GM12878 (cell line): ENCODE measurements at regions not wholly inside any gene's neighbourhood (a gene's known extent, or its start where the extent isn't known, plus 50 kb on each side); places are given as distances from the start of the nearest gene placed in this dataset.

Experiments
- ATAC-seq: fragments of 200-7000 bp; cut with Tn5 transposase; 3 replicates; pipeline ENCODE4 v1.9.1; 2020; ENCODE audit warnings: mild to moderate bottlenecking, moderate library complexity
- BruUV-seq: library from RNA; stranded (reverse); fragments of 400-500 nt; replicated peaks from 2 replicates; lab custom pipeline; 2021; lab: Mats Ljungman, UMichigan
- CTCF ChIA-PET: fragments of 300-600 bp; sonication (Branson Sonifier 250); formaldehyde crosslinking; extraction: SDS; loops from one replicate; lab custom pipeline; 2021; ENCODE audit warnings: inconsistent platforms; lab: Yijun Ruan, JAX
- POLR2A ChIA-PET: fragments of 350-600 bp; formaldehyde crosslinking; extraction: SDS; loops from one replicate; lab custom pipeline; 2021; ENCODE audit warnings: inconsistent platforms; lab: Charles Lee
- RAD21 ChIA-PET: fragments of 300-600 bp; sonication (Branson Sonifier 250); formaldehyde crosslinking; loops from one replicate; lab custom pipeline; 2023; ENCODE audit warnings: antibody characterized with exemption; ENCODE audit not compliant: unreplicated experiment; lab: Charles Lee
- SMC1A ChIA-PET: fragments of 300-600 bp; sonication (Branson Sonifier 250); formaldehyde crosslinking; loops from one replicate; lab custom pipeline; 2023; ENCODE audit not compliant: unreplicated experiment, uncharacterized antibody; lab: Charles Lee
- DNase-seq: peaks from one replicate; pipeline ENCODE4 v3.0.0-alpha.2; 2011; ENCODE audit warnings: low read depth, low spot score
- FAIRE-seq: peaks from 3 replicates; lab custom pipeline; 2011; peaks lifted over from hg19 to GRCh38; lab: Jason Lieb, UNC
- H2AFZ ChIP-seq: 2 replicates; pipeline ENCODE4 v1.6.0; 2011; ENCODE audit warnings: low read depth, low read length, control low read depth; ENCODE audit not compliant: control insufficient read depth
- H3K27ac ChIP-seq: 2 replicates; pipeline ENCODE4 v1.5.1; 2011; ENCODE audit warnings: control low read depth; ENCODE audit not compliant: control insufficient read depth, insufficient read depth
- H3K27me3 ChIP-seq, 2 experiments: replicated peaks in 1 of 2; 2 replicates each; pipeline versions ENCODE4 v1.6.0 to v1.6.1; 2011; ENCODE audit warnings: low read length in 1 of 2; ENCODE audit not compliant: control insufficient read depth in 2 of 2, insufficient read depth in 2 of 2
- H3K36me3 ChIP-seq, 2 experiments: 2 replicates each; pipeline ENCODE4 v1.5.1; 2011; ENCODE audit warnings: low read length in 1 of 2; ENCODE audit not compliant: control insufficient read depth in 2 of 2, insufficient read depth in 2 of 2
- H3K4me1 ChIP-seq: 2 replicates; pipeline ENCODE4 v1.6.1; 2011; ENCODE audit warnings: mild to moderate bottlenecking, low read length, moderate library complexity, mixed read lengths; ENCODE audit not compliant: control insufficient read depth, insufficient read depth
- H3K4me2 ChIP-seq: 2 replicates; pipeline ENCODE4 v1.6.0; 2011; ENCODE audit warnings: control low read depth; ENCODE audit not compliant: control insufficient read depth, insufficient read depth
- H3K4me3 ChIP-seq: fragments of 200-600 bp; sonication (generic); 2 replicates; pipeline ENCODE4 v1.5.1; 2016
- H3K79me2 ChIP-seq: 2 replicates; pipeline ENCODE4 v1.6.0; 2011; ENCODE audit warnings: low read length; ENCODE audit not compliant: control insufficient read depth, insufficient read depth
- H3K9ac ChIP-seq: 2 replicates; pipeline ENCODE4 v1.8.0; 2011; ENCODE audit warnings: low read length, control low read depth, mixed read lengths; ENCODE audit not compliant: control insufficient read depth, insufficient read depth
- H3K9me3 ChIP-seq: replicated peaks from 3 replicates; pipeline ENCODE4 v1.5.1; 2011; ENCODE audit warnings: mild to moderate bottlenecking, low read length; ENCODE audit not compliant: control insufficient read depth, insufficient read depth
- H4K20me1 ChIP-seq: 2 replicates; pipeline ENCODE4 v1.6.0; 2011; ENCODE audit not compliant: control insufficient read depth, insufficient read depth
- CBX5 ChIP-seq: sonication (generic); IDR thresholded peaks from 2 replicates; pipeline ENCODE4 v1.6.1; 2016; ENCODE audit warnings: low read depth, moderate library complexity, mild to moderate bottlenecking, inconsistent platforms
- CREM ChIP-seq: IDR thresholded peaks from 2 replicates; pipeline ENCODE4 v1.6.1; 2014; ENCODE audit warnings: antibody characterized with exemption, low read depth
- RCOR1 ChIP-seq: conservative IDR thresholded peaks from 2 replicates; pipeline ENCODE4 v1.6.1; 2012; ENCODE audit warnings: low read depth, low read length, improper control_type of control experiment
- ZNF207 ChIP-seq: fragments of 450-650 bp; IDR thresholded peaks from 2 replicates; pipeline ENCODE4 v1.6.1; 2014; ENCODE audit warnings: antibody characterized with exemption, mild to moderate bottlenecking, borderline replicate concordance
- ZNF24 ChIP-seq: fragments of 450-650 bp; IDR thresholded peaks from 2 replicates; pipeline ENCODE4 v1.6.1; 2017; ENCODE audit warnings: antibody characterized with exemption, mild to moderate bottlenecking
- WGBS: methylation state at CpG from one replicate; pipeline ENCODE4 v1.1.6; 2016; ENCODE audit warnings: low lambda C conversion rate; ENCODE audit not compliant: insufficient replicate concordance, insufficient coverage; ENCODE audit errors: missing lambda C conversion rate; 5-methylcytosine and 5-hydroxymethylcytosine counted together
- in situ Hi-C: fragments of 300-500 bp; cut with MboI; formaldehyde crosslinking; loops from 9 replicates; pipeline ENCODE4 v1.14.3; 2018; ENCODE audit warnings: mixed read lengths
- intact Hi-C: fragments of 100-400 bp; cut with micrococcal nuclease; formaldehyde crosslinking; loops from one replicate; pipeline ENCODE4 v1.14.2; 2022; ENCODE audit not compliant: unreplicated experiment
- TF ChIP-seq, protein P1 (sequence below): fragments of 450-650 bp; IDR thresholded peaks from 2 replicates; pipeline ENCODE4 v1.6.1; 2017; ENCODE audit warnings: low read depth, mild to moderate bottlenecking, moderate library complexity
- TF ChIP-seq, protein P2 (sequence below): fragments of 450-650 bp; IDR thresholded peaks from 2 replicates; pipeline ENCODE4 v1.6.1; 2017; ENCODE audit warnings: mild to moderate bottlenecking, low read depth, inconsistent platforms; ENCODE audit not compliant: poor library complexity, severe bottlenecking
- TF ChIP-seq, protein P3 (sequence below): fragments of 150-350 bp; IDR thresholded peaks from 2 replicates; pipeline ENCODE4 v1.6.1; 2014; ENCODE audit warnings: mild to moderate bottlenecking, low read depth, low read length

DNA sequence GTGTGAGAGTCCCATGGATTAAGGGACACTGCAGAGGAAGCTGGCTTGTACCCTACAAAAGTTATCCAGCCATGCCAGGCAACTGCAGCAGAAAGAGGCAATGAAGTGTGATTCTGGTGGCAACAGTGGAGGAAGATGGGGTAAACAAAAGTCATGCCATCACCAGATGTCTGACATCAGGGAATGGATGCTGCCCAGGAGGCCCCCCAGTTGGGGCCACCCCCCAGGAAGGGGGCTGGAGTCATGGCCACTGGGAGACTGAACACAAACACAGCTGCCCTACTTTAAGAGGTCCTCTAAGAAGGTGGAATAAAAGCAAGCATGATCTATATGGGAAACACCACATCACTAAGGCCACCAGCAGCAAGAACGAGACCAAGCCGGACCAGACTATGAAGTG, 235.3 kb downstream of the KLF12 start (continued):
- TF ChIP-seq, protein P1, sequence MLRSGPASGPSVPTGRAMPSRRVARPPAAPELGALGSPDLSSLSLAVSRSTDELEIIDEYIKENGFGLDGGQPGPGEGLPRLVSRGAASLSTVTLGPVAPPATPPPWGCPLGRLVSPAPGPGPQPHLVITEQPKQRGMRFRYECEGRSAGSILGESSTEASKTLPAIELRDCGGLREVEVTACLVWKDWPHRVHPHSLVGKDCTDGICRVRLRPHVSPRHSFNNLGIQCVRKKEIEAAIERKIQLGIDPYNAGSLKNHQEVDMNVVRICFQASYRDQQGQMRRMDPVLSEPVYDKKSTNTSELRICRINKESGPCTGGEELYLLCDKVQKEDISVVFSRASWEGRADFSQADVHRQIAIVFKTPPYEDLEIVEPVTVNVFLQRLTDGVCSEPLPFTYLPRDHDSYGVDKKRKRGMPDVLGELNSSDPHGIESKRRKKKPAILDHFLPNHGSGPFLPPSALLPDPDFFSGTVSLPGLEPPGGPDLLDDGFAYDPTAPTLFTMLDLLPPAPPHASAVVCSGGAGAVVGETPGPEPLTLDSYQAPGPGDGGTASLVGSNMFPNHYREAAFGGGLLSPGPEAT: no peak

DNA sequence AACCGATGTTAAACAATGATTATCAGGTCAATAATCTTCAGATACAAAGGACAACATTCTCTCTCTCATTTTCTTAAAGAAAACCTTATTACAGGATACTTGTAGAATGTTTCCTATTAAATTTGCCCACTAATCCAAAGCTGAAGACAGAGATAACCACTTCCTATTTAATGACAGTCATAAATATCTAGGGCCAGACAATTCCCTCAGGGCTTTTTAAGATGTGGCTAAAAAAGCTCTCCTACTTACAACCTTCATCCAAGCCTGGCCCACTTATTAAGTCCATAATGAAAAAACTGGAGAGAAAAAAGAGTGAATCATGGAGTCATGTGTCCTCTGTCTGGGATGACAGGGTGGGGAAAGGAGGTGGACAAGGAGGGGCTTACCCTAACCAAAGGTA, 235.9 kb downstream of the KLF12 start:
- H3K9me3 ChIP-seq: no peaks in the 10 kb centered on the region; the same call in 2 of the 3 replicates
- H4K20me1 ChIP-seq: no peaks in the 10 kb centered on the region
- no peak overlapping the region for H3K4me3 ChIP-seq
- TF ChIP-seq CBX5: no peak
- TF ChIP-seq, protein P2, sequence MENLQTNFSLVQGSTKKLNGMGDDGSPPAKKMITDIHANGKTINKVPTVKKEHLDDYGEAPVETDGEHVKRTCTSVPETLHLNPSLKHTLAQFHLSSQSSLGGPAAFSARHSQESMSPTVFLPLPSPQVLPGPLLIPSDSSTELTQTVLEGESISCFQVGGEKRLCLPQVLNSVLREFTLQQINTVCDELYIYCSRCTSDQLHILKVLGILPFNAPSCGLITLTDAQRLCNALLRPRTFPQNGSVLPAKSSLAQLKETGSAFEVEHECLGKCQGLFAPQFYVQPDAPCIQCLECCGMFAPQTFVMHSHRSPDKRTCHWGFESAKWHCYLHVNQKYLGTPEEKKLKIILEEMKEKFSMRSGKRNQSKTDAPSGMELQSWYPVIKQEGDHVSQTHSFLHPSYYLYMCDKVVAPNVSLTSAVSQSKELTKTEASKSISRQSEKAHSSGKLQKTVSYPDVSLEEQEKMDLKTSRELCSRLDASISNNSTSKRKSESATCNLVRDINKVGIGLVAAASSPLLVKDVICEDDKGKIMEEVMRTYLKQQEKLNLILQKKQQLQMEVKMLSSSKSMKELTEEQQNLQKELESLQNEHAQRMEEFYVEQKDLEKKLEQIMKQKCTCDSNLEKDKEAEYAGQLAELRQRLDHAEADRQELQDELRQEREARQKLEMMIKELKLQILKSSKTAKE: no peak
- TF ChIP-seq RCOR1: no peak
- TF ChIP-seq ZNF24: no peak
- TF ChIP-seq ZNF207: no peak
- TF ChIP-seq, protein P3, sequence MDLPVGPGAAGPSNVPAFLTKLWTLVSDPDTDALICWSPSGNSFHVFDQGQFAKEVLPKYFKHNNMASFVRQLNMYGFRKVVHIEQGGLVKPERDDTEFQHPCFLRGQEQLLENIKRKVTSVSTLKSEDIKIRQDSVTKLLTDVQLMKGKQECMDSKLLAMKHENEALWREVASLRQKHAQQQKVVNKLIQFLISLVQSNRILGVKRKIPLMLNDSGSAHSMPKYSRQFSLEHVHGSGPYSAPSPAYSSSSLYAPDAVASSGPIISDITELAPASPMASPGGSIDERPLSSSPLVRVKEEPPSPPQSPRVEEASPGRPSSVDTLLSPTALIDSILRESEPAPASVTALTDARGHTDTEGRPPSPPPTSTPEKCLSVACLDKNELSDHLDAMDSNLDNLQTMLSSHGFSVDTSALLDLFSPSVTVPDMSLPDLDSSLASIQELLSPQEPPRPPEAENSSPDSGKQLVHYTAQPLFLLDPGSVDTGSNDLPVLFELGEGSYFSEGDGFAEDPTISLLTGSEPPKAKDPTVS: no peak
- no peak for TF ChIP-seq CREM
- no peak overlapping the region for H3K27ac ChIP-seq
- intact Hi-C loops (no loop called here), in situ Hi-C loops (no loop called here)
- no peak overlapping the region for H3K4me2 ChIP-seq
- ATAC-seq: no peak
- WGBS: 95% methylated on average over 1 of the region's 1 CpG
- DNase-seq: no peak
- CTCF ChIA-PET: no interaction called here
- no TSS peak for BruUV-seq
- RAD21 ChIA-PET: no interaction called here
- no peak for FAIRE-seq
- H3K4me1 ChIP-seq: no peaks in the 10 kb centered on the region
- no peaks in the 10 kb centered on the region for H3K27me3 ChIP-seq
- no peaks in the 10 kb centered on the region for H3K79me2 ChIP-seq
- H3K36me3 ChIP-seq: no peaks in the 10 kb centered on the region
- no peak overlapping the region for H3K9ac ChIP-seq
- no peak overlapping the region for H2AFZ ChIP-seq
- SMC1A ChIA-PET: interaction anchor here (0.6 to 1.1 kb wide), 3 partner anchors 13 to 99 kb away, joined by 3 read pairs; no protein-coding TSS in a partner anchor
- POLR2A ChIA-PET: interaction anchor here (1.4 kb wide), 1 partner anchor 127 kb away, joined by 3 read pairs; no protein-coding TSS in a partner anchor
